GM12872 (cell line): ENCODE measurements at regions not wholly inside any gene's neighbourhood (a gene's known extent, or its start where the extent isn't known, plus 50 kb on each side); places are given as distances from the start of the nearest gene placed in this dataset.

Source experiments
- CTCF ChIP-seq: IDR thresholded peaks from 3 replicates; pipeline ENCODE4 v1.5.1; 2011; ENCODE audit warnings: low read depth, mild to moderate bottlenecking, low read length, moderate library complexity; ENCODE audit not compliant: insufficient read depth

DNA sequence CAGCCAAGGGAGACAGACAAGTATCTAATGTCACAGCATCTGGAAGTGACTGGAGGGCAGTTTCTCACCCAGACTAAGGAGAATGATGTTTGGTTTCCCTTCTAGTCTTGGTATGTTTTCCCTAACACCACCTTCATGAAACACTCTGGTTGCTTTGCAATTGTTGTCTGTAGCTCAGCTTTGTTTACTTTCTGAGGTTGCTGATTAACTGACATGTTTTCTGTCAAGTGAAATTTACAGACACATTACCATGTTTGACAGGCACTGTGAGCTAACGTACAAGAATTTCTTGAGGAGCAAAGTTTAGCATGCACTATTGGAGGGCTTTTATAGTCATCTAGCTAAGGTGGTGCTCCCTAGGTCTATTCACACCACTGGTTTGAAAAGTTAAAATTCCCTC, 131.6 kb upstream of the NECTIN3 start:
- no peak for TF ChIP-seq CTCF

DNA sequence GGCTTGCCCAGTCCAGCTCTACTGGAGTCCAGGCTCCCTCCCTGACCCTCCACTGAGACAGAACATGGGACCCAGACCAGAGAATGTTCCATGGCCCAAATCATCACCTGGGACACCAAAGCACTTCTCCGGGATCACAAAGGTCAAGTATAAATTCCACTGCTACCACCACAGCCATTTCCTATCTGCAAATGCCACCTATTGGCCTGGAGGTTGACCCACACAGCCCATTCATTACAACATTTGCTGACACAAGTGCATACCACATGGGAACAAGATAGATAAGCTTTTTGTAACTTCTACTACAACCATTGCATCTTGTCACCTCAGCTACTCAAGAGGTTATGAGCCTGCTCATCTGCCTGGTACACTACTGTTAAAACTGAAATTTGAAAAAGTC, 126.8 kb upstream of the NECTIN3 start:
- TF ChIP-seq CTCF: no peak

GRCh38 chr3:110946810-110947209, 124.8 kb upstream of the NECTIN3 start:
- no peak for TF ChIP-seq CTCF

GRCh38 chr3:110955301-110955880, 116.2 kb upstream of the NECTIN3 start:
- TF ChIP-seq CTCF: no peak

DNA sequence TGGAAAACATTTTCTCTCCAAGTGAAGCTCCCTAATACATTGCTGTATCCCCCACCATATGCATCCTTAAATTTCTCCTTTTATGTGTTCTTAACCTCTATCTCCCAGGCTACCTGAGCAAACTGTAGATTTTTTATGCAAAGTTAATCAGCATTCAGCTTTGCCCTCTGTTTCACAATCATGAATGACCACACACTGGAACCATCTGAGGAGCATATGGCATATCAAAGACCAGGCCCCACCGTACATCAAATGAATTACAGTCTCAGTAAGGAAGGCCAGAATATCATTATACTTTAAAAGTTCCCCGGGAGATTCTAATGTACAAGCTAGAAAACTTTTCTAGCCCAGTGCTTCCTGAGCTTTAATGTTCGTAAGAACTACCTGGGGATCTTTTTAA, 115.5 kb upstream of the NECTIN3 start:
- TF ChIP-seq CTCF: no peak

DNA sequence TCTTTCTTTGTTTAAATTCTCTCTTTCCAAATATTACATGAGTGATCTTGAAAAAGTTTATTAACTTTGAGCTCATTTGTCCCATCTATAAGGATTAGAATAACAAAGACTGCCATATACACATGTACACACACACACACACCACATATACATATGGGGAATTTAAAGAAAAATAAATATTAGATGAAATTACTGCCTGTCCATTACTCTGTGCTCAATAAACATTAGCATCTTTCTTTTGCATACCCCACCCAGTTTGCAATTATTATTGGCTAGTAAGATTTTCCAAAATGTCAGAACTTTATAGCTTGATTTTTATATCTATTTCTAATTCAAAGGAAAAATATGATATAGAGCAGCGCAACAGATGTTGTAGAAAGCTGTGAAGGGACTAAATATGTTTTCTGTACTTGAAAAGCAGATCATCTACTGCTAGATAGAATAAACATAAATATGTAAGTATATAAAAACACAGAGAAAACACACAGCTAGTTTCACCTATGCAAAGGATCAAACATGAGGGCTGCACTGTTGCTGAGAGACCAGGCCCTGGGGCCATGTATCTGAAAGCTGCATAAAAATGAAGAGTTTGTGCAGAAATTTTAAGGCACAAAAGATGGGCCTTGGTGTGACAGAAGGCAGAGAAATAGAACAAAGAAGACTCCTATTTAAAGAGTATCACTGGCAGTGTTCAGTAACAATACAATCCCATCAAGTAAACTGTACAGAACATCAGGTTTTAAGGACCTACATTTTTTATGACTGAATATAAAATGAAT, 114.2 kb upstream of the NECTIN3 start:
- TF ChIP-seq CTCF: no peak

DNA sequence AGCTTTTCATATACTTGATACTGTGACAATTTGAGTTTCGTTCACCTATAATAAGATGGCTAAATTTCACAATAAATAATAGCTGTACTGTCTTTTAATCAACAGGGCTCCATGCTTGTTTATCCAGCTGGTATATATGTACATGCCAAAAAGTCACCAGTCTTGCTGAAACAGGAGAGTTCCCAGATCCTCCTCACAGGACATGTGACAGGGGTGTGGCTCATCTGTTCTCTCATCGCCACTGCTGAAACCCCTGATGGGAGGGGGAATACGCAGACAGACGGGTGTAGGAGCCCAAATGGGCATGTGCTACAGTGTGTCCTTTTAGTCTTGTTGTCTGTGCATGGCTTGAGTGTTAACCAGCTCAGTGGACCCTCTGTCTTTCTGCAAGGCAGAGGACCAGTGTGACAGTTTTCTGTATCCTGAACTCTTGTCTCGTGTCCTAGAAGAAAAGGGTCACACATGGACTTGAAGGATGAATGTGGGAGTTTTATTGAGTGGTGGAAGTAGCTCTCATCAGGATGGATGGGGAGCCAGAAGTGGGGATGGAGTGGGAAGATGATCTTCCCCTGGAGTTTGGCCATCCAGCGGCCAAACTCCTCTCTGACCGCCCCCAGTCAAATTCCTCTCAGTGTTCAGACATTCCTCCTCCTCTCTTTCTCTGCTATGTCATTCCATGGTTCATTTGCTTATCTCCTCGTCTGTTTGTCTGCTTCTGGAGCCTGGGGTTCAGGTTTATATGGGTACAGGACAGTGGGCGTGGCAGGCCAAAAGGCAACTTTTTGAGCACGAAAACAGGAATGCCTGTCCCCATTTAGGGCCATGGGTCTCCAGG, 113.1 kb upstream of the NECTIN3 start:
- no peak for TF ChIP-seq CTCF
